T follicular helper cell (primary cell): ENCODE measurements at regions not wholly inside any gene's neighbourhood (a gene's known extent, or its start where the extent isn't known, plus 50 kb on each side); places are given as distances from the start of the nearest gene placed in this dataset.
"Not testable (repeated sequence)": the region's sequence is repeated elsewhere in the genome, so short reads cannot be mapped to it uniquely, and the experiment has no call there.

ENCODE experiments used
- DNase-seq: peaks from one replicate; pipeline ENCODE4 v3.0.0-alpha.2; 2020; ENCODE audit warnings: low read depth

- DNase-seq, result peak; percentile 33
Measured at GRCh38 chr20:53872561-53873229, 197.7 kb downstream of the BCAS1 start.

- no peak for DNase-seq
Measured at GRCh38 chr20:53872081-53872541, 198.3 kb downstream of the BCAS1 start.

GRCh38 chr20:53871541-53871940 lies 198.9 kb downstream of the BCAS1 start:
- no peak for DNase-seq

- no peak for DNase-seq
Measured at GRCh38 chr20:53870426-53871315, 199.7 kb downstream of the BCAS1 start.

GRCh38 chr20:53869466-53870258 lies 200.7 kb downstream of the BCAS1 start:
- peak; percentile 51 for DNase-seq

- no peak for DNase-seq
Measured at GRCh38 chr20:53867741-53868351, 202.5 kb downstream of the BCAS1 start.

- DNase-seq, result no peak
Measured at GRCh38 chr20:53866794-53867740, 203.3 kb downstream of the BCAS1 start.

- no peak for DNase-seq
Measured at GRCh38 chr20:53865901-53866793, 204.2 kb downstream of the BCAS1 start.

- DNase-seq, result not testable (repeated sequence)
Measured at GRCh38 chr20:53864765-53865683, 205.4 kb downstream of the BCAS1 start.

- not testable (repeated sequence) for DNase-seq
Measured at GRCh38 chr20:53863923-53864641, 206.3 kb downstream of the BCAS1 start.

GRCh38 chr20:53863535-53863922 lies 206.9 kb downstream of the BCAS1 start:
- not testable (repeated sequence) for DNase-seq

- not testable (repeated sequence) for DNase-seq
Measured at GRCh38 chr20:53863039-53863438, 207.4 kb downstream of the BCAS1 start.

- not testable (repeated sequence) for DNase-seq
Measured at GRCh38 chr20:53862490-53862889, 207.9 kb downstream of the BCAS1 start.

- not testable (repeated sequence) for DNase-seq
Measured at GRCh38 chr20:53862136-53862397, 208.3 kb downstream of the BCAS1 start.

GRCh38 chr20:53859684-53860083 lies 210.7 kb downstream of the BCAS1 start:
- no peak for DNase-seq

GRCh38 chr20:53859009-53859408 lies 211.4 kb downstream of the BCAS1 start:
- DNase-seq, result not testable (repeated sequence)

GRCh38 chr20:53858516-53858915 lies 211.9 kb downstream of the BCAS1 start:
- DNase-seq, result not testable (repeated sequence)

GRCh38 chr20:53857723-53858236 lies 212.6 kb downstream of the BCAS1 start:
- DNase-seq, result no peak
